GM12875 (cell line): ENCODE measurements at regions not wholly inside any gene's neighbourhood (a gene's known extent, or its start where the extent isn't known, plus 50 kb on each side); places are given as distances from the start of the nearest gene placed in this dataset.

Experiments
- H3K4me3 ChIP-seq: one replicate; pipeline ENCODE4 v1.5.1; 2011; ENCODE audit warnings: low read depth, low read length, control low read depth
- TF ChIP-seq, protein P1 (sequence below): IDR thresholded peaks from 2 replicates; pipeline ENCODE4 v1.5.1; 2011; ENCODE audit warnings: low read depth, mild to moderate bottlenecking, control low read depth, inconsistent platforms, low read length, moderate library complexity, borderline replicate concordance; ENCODE audit not compliant: insufficient read depth

DNA sequence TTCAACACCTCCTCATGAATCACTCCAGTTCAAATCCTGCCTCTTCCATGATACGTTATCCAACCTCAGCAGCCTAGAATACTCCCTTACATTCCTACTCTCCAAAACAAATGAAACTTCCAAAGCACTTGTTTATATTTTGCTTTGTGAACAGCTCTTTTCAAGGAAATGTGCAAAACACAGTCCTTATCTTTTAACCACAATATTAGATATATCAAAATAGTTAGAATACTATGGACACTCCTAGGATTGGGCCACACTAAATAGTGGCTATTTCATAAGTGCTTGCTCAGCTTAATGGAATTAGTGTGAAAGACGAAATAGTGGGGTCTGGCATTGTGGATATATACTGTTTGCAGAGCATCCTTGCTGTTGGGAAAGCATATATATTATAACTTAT lies 173.5 kb downstream of the ZC3H11B start:
- TF ChIP-seq, protein P1, sequence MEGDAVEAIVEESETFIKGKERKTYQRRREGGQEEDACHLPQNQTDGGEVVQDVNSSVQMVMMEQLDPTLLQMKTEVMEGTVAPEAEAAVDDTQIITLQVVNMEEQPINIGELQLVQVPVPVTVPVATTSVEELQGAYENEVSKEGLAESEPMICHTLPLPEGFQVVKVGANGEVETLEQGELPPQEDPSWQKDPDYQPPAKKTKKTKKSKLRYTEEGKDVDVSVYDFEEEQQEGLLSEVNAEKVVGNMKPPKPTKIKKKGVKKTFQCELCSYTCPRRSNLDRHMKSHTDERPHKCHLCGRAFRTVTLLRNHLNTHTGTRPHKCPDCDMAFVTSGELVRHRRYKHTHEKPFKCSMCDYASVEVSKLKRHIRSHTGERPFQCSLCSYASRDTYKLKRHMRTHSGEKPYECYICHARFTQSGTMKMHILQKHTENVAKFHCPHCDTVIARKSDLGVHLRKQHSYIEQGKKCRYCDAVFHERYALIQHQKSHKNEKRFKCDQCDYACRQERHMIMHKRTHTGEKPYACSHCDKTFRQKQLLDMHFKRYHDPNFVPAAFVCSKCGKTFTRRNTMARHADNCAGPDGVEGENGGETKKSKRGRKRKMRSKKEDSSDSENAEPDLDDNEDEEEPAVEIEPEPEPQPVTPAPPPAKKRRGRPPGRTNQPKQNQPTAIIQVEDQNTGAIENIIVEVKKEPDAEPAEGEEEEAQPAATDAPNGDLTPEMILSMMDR: no peak
- H3K4me3 ChIP-seq: no peak overlapping the region

DNA sequence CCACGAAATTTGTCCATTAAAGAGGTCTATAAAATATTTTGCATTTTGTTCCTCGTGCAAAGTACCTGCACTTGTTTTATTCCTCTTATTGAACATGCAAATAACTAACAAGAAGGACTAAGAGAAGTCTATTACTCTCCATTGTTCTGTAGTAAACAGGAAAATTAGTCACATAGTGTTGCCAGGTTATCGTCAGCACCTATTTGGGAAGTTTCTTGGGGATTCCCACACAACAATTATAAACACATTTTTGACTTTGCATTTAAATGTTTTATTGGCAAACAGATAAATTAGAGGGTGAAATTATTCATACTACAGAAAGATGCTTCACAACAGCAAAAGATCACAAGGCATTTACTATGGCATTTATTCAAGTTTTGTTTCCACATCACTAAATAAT lies 174.5 kb downstream of the ZC3H11B start:
- no peak overlapping the region for H3K4me3 ChIP-seq
- TF ChIP-seq, protein P1: no peak

DNA sequence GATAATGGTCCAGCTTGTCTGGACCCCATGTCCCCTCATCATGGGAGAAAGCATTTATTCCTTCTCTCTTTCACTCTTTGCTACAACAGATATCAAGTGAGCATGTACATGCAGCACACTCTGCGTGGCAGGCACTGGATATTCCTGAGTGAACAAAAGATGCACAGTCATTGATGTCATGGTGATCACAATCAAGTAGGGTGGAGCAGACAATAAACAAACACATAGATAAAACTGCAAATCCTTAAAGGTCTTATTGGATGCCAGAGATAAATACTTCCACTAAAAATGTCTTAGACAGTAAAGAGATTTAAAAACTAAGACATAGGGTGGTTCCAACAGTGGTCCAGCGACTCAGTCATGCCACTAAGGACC lies 178.0 kb downstream of the ZC3H11B start:
- no peak overlapping the region for H3K4me3 ChIP-seq
- TF ChIP-seq, protein P1: no peak

DNA sequence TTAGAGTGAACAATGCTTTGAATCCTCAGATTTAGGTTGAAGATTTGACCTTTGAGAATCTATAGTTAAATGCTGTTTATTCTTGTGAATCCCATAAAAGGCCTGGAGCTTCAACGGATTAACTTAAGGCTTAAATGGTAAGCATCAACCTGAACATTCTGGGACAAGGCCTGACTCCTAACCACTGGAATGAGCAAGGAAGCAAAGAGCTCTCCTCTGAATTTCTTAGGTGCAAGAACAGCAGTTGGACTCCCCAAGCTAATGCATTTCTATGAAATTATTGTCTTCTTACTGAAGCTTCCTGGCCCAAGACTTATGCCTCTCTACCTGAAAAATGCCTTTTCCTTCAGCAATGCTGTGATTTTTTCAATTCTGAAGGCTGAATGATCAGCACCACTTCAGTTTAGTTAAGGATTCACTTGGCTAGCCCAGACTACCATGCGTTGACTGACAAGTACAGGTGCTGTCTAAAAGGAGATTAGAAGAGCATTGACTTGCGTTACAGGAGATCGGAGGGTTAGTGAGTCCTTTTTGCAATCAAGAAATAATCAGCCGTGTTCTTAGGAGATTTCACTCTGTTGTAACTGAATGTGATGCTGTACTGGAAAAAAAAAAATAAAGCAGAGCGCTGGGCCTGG lies 178.5 kb downstream of the ZC3H11B start:
- no peak overlapping the region for H3K4me3 ChIP-seq
- TF ChIP-seq, protein P1: no peak

DNA sequence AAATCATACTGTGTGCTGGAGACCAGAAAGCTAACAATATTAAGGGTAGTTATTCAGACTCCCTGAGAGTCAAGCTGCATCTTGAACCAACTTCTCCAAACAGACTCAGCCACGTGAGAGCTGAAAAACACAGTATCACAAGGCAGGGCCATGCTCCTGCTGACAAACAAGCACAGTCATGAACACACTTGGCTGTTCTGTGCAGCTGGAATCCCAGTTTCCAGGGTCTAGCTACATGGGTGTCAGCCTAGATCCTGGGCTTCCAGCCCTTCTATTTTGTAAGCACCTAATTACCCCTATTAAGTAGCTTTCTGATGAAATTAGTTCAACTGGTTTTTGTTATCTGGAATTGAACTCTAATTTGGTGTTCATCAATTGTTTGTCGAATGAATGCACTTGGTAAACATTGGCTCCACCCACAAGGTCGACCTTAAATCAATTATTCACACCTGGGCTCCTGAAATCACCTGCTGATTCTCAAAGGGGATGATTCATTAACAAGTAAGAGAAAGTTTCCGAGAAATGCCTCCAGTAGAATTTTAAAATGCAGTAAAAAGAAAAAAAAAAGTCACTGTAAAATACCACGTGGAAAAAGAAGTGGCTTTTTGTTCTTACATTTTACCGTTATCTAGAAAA lies 179.3 kb downstream of the ZC3H11B start:
- no peak overlapping the region for H3K4me3 ChIP-seq
- TF ChIP-seq, protein P1: no peak

DNA sequence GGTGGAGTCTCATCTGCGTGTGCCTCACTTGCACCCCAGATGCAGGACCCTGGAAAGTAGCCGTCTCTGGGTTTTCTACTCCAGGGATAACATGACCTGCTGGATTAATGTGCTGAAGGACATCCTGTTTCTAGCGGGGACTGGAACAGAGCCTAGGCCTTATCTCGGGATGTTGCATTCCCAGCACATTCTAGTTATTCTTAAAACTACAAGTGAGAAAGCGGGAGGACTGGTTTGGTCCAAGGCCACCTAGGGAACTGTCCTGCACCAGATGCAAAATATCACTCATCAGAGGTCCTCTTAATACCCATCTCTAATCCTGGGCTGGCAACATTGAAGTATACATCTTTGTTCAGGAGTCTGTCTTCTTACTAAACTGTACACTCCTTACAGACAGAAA lies 179.9 kb downstream of the ZC3H11B start:
- TF ChIP-seq, protein P1: no peak
- no peak overlapping the region for H3K4me3 ChIP-seq

DNA sequence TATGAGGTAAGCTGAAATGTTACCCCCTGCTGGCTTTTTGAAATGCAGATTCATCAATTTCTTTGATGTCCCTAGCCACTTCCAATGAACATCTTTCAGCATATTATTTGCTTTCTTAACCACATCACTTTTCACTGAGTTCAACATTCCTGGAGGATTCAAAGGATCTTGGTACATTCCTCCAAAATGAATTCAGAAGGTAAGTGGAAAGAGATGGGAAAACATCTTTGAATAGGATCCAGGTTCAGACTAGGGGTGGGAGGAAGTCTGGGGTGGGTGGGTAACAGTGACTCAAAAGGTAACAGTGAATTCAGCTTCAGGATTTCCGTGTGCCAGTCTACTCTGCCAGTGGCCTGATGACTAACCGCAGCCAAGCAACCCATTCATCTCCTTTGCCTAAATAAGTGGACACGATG lies 180.7 kb downstream of the ZC3H11B start:
- TF ChIP-seq, protein P1: no peak
- H3K4me3 ChIP-seq: no peak overlapping the region
